ENCODE measurements at regions not wholly inside any gene's neighbourhood (a gene's known extent, or its start where the extent isn't known, plus 50 kb on each side); places are given as distances from the start of the nearest gene placed in this dataset.

DNA sequence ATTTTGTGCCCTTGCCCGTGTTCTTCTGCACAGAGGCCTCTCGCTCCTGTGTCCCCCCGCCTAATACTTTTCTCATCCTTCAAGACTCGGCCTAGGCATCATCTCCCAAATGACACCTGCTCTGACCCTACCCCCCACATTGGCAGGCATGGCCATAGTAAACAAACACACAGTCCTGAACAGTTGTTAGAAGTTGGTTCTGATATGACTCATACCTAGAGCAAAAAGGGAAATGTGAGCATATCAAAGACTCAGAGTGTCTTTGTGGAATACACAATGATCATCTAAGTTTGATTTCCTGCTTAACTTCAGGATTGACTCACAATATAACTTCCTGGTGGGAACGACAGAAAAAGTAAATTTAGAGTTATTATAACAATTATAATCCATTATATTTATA, 120.5 kb downstream of the POLR2M start:
- H3K27me3 Mint-ChIP-seq (ENCODE audit: insufficient read depth, unreplicated experiment), result peaks cover 20% of the 10 kb centered on the region

DNA sequence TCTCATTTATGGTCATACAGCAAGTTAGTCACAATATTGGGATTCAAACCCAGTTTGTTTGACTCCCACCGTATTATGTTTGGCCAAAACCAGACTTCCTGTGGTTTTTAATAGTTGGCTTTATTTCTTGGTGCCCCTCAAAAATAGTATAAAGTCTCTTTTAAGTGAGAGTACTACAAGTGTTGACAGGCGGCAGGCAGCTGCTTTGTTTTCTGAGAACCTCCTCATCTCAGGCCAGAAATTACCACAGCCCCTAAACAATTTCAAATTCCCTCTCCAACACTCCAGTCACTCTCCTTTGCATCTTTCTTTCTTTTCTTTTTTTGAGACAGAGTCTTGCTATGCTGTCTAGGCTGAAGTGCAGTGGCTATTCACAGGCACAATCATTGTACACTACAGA, 121.5 kb downstream of the POLR2M start:
- intact Hi-C loops (cut with micrococcal nuclease), result no loop called here
- Mint-ChIP-seq H3K4me3 (ENCODE audit: unreplicated experiment) (no peak overlapping the region), H3K4me1 (ENCODE audit: insufficient read depth, unreplicated experiment) (no peaks in the 10 kb centered on the region), H3K9me3 (ENCODE audit: unreplicated experiment) (no peaks in the 10 kb centered on the region), H3K27ac (ENCODE audit: low read depth, unreplicated experiment) (no peak overlapping the region), H3K36me3 (ENCODE audit: insufficient read depth, unreplicated experiment) (no peaks in the 10 kb centered on the region), H3K27me3 (ENCODE audit: insufficient read depth, unreplicated experiment) (peaks cover 20% of the 10 kb centered on the region)
- no TSS peak for BruUV-seq (replicated peaks)
- TF ChIP-seq, protein P1, sequence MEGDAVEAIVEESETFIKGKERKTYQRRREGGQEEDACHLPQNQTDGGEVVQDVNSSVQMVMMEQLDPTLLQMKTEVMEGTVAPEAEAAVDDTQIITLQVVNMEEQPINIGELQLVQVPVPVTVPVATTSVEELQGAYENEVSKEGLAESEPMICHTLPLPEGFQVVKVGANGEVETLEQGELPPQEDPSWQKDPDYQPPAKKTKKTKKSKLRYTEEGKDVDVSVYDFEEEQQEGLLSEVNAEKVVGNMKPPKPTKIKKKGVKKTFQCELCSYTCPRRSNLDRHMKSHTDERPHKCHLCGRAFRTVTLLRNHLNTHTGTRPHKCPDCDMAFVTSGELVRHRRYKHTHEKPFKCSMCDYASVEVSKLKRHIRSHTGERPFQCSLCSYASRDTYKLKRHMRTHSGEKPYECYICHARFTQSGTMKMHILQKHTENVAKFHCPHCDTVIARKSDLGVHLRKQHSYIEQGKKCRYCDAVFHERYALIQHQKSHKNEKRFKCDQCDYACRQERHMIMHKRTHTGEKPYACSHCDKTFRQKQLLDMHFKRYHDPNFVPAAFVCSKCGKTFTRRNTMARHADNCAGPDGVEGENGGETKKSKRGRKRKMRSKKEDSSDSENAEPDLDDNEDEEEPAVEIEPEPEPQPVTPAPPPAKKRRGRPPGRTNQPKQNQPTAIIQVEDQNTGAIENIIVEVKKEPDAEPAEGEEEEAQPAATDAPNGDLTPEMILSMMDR (IDR thresholded peaks at IDR 0.05; ENCODE audit: unreplicated experiment), result no peak
- POLR2A ChIA-PET, result no interaction called here
- CTCF ChIA-PET, result interaction anchor here (0.9 to 1.0 kb wide), 3 partner anchors 33 to 487 kb away, joined by 3 to 4 read pairs (median 3); no protein-coding TSS in a partner anchor
- no peak for DNase-seq (ENCODE audit: unreplicated experiment)

More for the DNA sequence above, 120.5 kb downstream of the POLR2M start:
- Mint-ChIP-seq H3K36me3 (ENCODE audit: insufficient read depth, unreplicated experiment) (no peaks in the 10 kb centered on the region), H3K27ac (ENCODE audit: low read depth, unreplicated experiment) (no peak overlapping the region), H3K4me3 (ENCODE audit: unreplicated experiment) (no peak overlapping the region), H3K9me3 (ENCODE audit: unreplicated experiment) (no peaks in the 10 kb centered on the region), H3K4me1 (ENCODE audit: insufficient read depth, unreplicated experiment) (no peaks in the 10 kb centered on the region)
- no TSS peak for BruUV-seq (replicated peaks)
- ChIA-PET CTCF (interaction anchor here (0.9 to 1.0 kb wide), 3 partner anchors 33 to 486 kb away, joined by 3 to 4 read pairs (median 3); no protein-coding TSS in a partner anchor), POLR2A (no interaction called here)
- TF ChIP-seq, protein P1 (IDR thresholded peaks at IDR 0.05; ENCODE audit: unreplicated experiment), result no peak
- intact Hi-C loops (cut with micrococcal nuclease), result no loop called here
- no peak for DNase-seq (ENCODE audit: unreplicated experiment)

DNA sequence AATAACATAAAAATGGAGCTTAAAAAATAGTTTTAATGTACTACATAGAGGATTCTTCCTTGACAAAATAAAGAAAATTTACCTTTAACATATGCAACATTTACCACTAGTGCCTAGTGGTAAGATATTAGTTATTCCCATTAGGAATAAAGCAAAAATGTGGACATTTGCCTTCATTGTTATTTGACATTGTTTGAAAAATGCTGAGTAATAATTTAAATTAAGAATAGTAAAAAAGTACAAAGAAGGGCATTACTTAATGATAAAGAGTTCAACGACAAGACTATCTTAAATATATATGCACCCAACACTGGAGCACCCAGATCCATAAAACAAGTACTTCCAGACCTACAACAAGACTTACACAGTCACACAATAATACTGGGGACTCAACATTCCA, 125.7 kb downstream of the POLR2M start:
- no TSS peak for BruUV-seq (replicated peaks)
- TF ChIP-seq, protein P1 (IDR thresholded peaks at IDR 0.05; ENCODE audit: unreplicated experiment), result no peak
- CTCF ChIA-PET, result no interaction called here
- Mint-ChIP-seq H3K4me3 (ENCODE audit: unreplicated experiment) (no peak overlapping the region), H3K27me3 (ENCODE audit: insufficient read depth, unreplicated experiment) (peaks cover 20% of the 10 kb centered on the region), H3K36me3 (ENCODE audit: insufficient read depth, unreplicated experiment) (no peaks in the 10 kb centered on the region), H3K27ac (ENCODE audit: low read depth, unreplicated experiment) (no peak overlapping the region), H3K9me3 (ENCODE audit: unreplicated experiment) (no peaks in the 10 kb centered on the region), H3K4me1 (ENCODE audit: insufficient read depth, unreplicated experiment) (no peaks in the 10 kb centered on the region)
- no peak for DNase-seq (ENCODE audit: unreplicated experiment)
- intact Hi-C loops (cut with micrococcal nuclease), result no loop called here
- POLR2A ChIA-PET, result no interaction called here

DNA sequence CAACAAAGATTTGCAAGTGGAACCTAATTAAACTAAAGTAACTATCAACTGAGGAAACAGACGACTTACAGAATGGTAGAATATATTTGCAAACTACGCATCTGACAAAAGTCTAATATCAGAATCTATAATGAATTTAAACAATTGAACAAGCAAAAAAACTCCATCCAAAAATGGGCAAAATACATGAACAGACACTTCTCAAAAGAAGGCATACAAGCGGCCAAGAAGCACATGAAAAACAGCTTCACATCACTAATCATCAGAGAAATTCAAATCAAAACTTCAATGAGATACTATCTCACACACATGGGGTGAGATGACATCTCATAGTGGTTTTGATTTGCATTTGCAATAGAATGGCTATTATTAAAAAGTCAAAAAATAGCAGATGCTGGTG, 128.6 kb downstream of the POLR2M start:
- no peaks in the 10 kb centered on the region for H3K36me3 Mint-ChIP-seq (ENCODE audit: insufficient read depth, unreplicated experiment)
- no peaks in the 10 kb centered on the region for H3K9me3 Mint-ChIP-seq (ENCODE audit: unreplicated experiment)
- intact Hi-C loops (cut with micrococcal nuclease), result no loop called here
- no TSS peak for BruUV-seq (replicated peaks)
- ChIA-PET CTCF (interaction anchor here (0.7 to 1.4 kb wide), 2 partner anchors 26 kb away, joined by 3 to 4 read pairs; no protein-coding TSS in a partner anchor), POLR2A (no interaction called here)
- no peak overlapping the region for H3K27ac Mint-ChIP-seq (ENCODE audit: low read depth, unreplicated experiment)
- H3K4me1 Mint-ChIP-seq (ENCODE audit: insufficient read depth, unreplicated experiment), result no peaks in the 10 kb centered on the region
- TF ChIP-seq, protein P1 (IDR thresholded peaks at IDR 0.05; ENCODE audit: unreplicated experiment), result no peak
- DNase-seq (ENCODE audit: unreplicated experiment), result no peak
- peaks cover 14% of the 10 kb centered on the region for H3K27me3 Mint-ChIP-seq (ENCODE audit: insufficient read depth, unreplicated experiment)
- no peak overlapping the region for H3K4me3 Mint-ChIP-seq (ENCODE audit: unreplicated experiment)

Data from MCF 10A (cell line).